GM12875 (cell line): ENCODE measurements at regions not wholly inside any gene's neighbourhood (a gene's known extent, or its start where the extent isn't known, plus 50 kb on each side); places are given as distances from the start of the nearest gene placed in this dataset.
"Not testable (repeated sequence)": the region's sequence is repeated elsewhere in the genome, so short reads cannot be mapped to it uniquely, and the experiment has no call there.

Experiments
- H3K4me3 ChIP-seq: one replicate; pipeline ENCODE4 v1.5.1; 2011; ENCODE audit warnings: low read depth, low read length, control low read depth
- CTCF ChIP-seq: IDR thresholded peaks from 2 replicates; pipeline ENCODE4 v1.5.1; 2011; ENCODE audit warnings: low read depth, mild to moderate bottlenecking, control low read depth, inconsistent platforms, low read length, moderate library complexity, borderline replicate concordance; ENCODE audit not compliant: insufficient read depth

GRCh38 chr2:236644067-236644466 is 74.4 kb downstream of the ACKR3 start:
- no peak for TF ChIP-seq CTCF
- no peak overlapping the region for H3K4me3 ChIP-seq

GRCh38 chr2:236644502-236644911 is 74.9 kb downstream of the ACKR3 start:
- TF ChIP-seq CTCF: no peak
- no peak overlapping the region for H3K4me3 ChIP-seq

GRCh38 chr2:236645141-236645540 is 75.5 kb downstream of the ACKR3 start:
- H3K4me3 ChIP-seq: not testable (repeated sequence)

GRCh38 chr2:236646441-236646840 is 76.8 kb downstream of the ACKR3 start:
- TF ChIP-seq CTCF: no peak
- no peak overlapping the region for H3K4me3 ChIP-seq

GRCh38 chr2:236646871-236647270 is 77.2 kb downstream of the ACKR3 start:
- no peak overlapping the region for H3K4me3 ChIP-seq
- TF ChIP-seq CTCF: no peak

GRCh38 chr2:236647621-236648020 is 78.0 kb downstream of the ACKR3 start:
- no peak overlapping the region for H3K4me3 ChIP-seq
- no peak for TF ChIP-seq CTCF

- no peak overlapping the region for H3K4me3 ChIP-seq
- no peak for TF ChIP-seq CTCF
These were observed 84.2 kb downstream of the ACKR3 start for GRCh38 chr2:236653863-236654262.

GRCh38 chr2:236654496-236654895 is 84.9 kb downstream of the ACKR3 start:
- H3K4me3 ChIP-seq: no peak overlapping the region

More at GRCh38 chr2:236654496-236654895, 84.9 kb downstream of the ACKR3 start:
- TF ChIP-seq CTCF: no peak
